OCI-M1 (cell line): ENCODE measurements at regions not wholly inside any gene's neighbourhood (a gene's known extent, or its start where the extent isn't known, plus 50 kb on each side); places are given as distances from the start of the nearest gene placed in this dataset.
"Not testable (repeated sequence)": the region's sequence is repeated elsewhere in the genome, so short reads cannot be mapped to it uniquely, and the experiment has no call there.

Experiments used
- DNase-seq: peaks from one replicate; lab custom pipeline; 2025; lab: John Stamatoyannopoulos, UW

DNA sequence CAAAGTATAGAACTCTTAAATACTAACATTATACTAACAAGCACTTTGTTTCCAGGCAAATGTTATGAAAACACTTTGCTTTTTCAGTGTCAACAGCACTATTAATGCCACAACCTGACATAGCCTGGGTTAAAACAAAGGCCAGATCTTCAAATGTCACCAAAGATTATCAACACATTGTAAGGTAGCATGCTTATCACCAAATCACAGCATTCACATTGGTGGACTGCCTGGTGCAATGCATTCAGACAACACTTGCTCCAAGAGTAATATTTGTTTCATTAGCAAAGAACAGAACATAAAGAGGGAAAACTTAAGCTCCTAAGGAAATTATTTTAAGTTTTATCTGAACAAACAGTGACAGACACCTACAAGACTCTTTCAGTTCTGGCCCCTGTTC is 1361.2 kb downstream of the CDH8 start:
- no peak for DNase-seq

DNA sequence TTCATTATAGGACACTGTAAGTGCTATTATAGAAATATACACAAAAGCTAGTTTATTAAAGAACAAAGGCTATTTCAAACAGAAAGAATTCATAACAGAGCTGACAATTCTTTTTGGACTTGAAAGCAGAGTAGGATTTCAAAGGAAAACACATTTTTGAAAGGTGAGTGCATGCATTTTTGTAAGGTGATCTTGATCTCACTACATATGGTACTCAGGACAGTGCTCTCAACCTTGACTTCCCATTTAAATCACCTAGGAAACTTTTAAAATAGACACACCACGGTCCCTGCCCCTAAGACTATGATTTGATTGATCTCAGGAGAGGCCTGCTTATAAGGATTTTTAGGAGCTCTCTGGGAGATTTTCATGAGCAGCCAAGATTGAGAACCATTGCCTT is 1362.0 kb downstream of the CDH8 start:
- DNase-seq = peak; percentile 26

DNA sequence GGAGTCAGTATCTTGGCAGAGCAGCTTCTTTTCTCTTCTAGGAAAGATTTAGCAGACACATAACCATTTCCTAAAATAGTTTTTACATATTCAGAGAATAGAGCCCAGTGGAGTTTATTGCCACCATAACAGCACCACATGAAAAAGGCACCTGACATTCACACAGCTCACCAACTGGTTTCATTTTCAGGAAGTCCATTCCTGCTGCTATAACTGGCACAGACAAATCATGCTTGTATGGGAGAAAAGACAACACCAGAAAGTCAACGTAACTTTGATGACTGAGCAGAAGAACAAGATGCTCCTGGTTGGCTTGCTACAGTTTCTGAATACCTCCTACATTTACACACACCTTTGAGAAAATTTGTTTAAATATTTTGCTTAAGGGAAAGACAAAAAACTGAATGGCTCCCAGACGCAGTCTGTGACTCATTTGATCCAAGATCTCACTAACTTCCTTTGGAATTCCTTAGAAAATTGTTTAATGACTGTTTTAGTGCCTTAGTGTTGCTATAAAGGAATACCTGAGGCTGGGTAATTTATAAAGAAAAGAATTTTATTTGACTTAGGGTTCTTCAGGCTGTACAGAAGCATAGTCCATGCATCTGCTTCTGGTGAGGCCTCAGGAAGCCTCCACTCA is 1380.6 kb downstream of the CDH8 start:
- DNase-seq = peak; percentile 20

DNA sequence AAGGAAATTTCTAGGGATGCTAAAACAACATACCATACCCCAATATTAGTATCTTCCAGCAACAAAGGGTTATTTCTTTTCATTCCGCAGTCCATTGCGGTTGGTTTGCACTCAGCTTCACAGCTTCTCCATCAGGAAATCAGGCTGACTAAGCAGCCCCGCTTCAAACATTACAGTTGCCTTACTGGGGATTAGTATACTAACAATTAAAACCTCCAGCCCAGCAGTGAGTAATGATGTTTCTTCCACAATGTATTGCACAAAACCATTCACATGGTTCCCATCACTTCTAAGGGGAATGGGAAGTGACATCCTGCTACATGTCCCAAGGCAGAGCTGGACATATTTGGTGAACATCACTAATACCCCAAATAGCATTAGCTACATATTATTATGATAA is 1384.9 kb downstream of the CDH8 start:
- no peak for DNase-seq

DNA sequence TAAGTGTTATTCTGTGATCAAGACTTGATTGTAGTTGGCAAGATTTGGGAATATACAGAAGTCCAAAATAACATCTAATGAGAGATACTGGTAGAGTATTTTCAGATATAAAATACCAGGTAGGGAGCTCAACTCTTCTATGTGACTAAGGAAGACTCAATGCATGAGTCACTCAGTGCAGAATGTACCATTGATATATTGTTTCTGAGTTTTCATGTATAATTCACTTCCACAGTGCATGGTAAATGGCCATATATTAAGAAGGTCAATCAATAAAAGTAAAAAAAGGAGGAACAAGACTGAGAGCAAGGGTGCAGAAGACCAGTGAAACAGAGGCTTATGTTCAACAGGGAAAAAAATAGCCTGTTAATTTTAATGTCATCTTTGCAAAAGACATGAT is 1387.9 kb downstream of the CDH8 start:
- DNase-seq = no peak

DNA sequence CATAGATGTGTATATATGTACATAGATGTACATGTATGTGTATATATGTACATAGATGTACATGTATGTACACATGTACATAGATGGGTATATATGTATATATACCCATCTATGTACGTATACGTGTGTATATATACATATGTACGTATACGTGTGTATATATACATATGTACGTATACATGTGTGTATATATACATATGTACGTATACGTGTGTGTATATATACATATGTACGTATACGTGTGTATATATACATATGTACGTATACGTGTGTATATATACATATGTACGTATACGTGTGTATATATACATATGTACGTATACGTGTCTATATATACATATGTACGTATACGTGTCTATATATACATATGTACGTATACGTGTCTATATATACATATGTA is 1388.8 kb downstream of the CDH8 start:
- DNase-seq = not testable (repeated sequence)

DNA sequence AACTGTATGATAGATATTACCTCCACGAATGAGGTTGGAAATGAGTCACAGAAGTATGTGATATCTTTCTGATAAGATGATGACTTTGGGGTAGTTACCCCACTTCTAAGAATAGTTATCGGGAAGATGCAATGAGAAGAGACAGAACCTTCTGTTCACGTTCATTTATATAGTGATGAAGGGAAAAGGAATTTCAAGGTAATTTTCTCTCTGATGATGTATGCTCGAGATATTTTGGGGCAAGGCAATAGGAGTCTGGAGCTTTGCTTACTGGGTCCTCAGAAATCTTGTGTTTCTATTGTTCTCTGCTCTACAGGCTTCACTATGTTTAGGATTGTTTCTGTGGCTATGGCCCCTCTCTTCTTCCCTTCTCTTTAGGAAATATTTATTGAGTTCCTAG is 1389.6 kb downstream of the CDH8 start:
- no peak for DNase-seq

DNA sequence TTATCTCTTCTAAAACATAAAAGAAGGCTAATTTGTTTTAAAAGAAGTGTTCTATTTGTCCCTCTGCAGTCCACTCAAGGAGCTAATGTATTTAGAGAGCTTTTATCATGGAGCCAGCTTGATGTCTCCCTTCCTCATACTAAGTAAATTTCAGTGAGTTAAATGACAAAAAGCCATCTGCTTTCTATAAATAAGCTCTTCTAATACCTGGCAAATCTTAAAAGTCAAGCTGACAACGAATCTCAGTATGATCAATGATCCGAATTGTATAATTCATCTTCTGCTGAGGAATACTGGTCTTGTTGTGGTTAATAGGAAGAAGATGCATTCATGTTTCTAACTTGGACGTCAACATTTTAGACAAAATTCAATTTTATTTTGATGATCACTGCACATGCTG is 1390.7 kb downstream of the CDH8 start:
- no peak for DNase-seq

DNA sequence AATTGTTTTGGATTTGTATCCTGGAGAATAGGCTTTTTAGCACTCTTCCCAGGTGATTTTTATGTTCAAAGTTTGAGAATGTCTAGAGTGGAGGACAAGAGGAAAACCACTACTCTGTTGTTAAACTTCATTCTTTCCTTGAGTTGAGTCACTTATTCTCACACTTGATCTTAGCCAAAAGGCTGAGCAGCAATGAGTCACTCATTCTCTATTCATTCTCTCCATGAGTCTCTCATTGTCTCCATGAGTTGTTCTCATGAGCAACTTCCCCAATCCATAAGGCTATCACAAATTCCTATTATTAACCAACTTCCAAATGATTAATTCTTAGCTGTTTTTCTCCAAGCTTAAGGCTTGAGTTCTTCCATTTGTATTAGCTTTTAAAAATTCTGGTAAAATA is 1393.3 kb downstream of the CDH8 start:
- no peak for DNase-seq

DNA sequence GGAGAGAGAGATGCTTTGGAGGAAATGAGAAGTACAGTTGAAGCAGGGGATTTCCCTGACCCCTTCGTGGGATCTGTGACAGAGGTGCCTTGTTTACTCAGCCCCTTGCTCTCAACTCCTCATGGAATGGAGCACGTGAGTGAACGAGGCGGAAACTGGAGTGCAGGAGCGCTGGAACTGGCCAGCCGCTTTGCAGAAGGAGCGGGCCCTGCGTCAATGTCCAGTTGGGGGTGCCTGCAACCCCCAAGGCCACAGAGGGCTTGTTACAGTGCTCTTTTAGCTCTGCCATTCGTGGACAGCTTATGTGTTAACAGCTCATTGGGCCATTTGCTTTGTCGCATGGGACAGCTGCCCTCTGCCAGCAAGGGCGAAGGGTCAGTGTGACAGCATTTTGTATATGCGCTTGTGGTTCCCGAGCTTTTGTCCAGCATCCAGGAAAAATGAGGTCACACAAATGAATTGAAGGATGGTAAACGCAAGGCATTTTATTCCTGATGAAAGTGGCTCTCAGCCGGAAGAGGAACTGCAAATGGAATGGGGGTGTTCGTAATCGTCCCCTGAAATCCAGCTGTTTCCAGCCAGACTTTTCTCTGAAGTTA is 1395.1 kb downstream of the CDH8 start:
- no peak for DNase-seq

DNA sequence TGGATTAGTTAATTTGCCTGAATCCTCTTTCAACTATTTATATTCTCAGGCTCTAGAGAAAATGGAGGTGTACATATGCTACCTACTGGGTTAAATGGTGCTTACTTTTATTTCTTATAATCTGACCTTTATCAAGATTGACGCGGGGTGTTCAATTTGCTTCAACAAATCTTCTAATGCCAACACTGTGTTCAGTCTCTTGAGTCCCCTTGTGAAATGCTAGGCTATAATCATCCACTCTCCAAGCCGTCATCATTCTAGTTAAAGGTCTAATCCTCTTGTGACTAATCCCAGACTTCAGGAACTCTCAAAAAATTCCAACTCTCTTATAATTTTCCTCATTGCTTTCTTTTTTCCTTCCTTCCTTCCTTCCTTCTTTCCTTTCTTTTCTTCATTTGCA is 1396.2 kb downstream of the CDH8 start:
- DNase-seq = no peak

DNA sequence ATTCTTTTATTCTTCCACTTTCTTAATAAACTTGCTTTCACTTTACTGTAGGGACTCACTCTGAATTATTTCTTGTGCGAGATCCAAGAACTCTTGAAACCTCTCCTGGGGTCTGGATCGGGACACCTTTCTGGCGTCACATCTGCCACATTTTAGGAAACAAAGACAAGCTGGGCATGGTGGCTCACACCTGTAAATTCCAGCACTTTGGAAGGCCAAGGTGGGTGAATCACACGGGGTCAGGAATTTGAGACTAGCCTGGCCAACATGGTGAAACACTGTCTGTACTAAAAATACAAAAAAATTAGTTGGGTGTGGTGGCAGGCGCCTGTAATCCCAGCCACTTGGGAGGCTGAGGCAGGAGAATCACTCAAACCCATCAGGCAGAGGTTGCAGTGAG is 1399.6 kb downstream of the CDH8 start:
- DNase-seq = not testable (repeated sequence)

DNA sequence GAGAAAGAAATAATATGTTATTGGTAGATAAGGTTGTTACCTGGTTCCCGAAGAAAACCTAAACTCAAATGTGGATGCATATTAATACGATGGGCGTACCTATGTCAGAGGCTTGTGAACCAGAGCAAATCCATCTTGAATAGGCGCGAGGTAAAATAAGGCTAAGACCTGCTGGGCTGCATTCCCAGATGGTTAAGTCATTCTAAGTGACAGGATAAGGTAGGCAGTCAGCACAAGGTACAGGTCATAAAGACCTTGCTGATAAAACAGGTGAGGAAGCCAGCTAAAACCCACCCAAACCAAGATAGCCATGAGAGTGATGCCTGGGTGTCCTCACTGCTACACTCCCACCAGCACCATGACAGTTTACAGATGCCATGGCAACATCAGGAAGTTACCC is 1400.1 kb downstream of the CDH8 start:
- DNase-seq = no peak

DNA sequence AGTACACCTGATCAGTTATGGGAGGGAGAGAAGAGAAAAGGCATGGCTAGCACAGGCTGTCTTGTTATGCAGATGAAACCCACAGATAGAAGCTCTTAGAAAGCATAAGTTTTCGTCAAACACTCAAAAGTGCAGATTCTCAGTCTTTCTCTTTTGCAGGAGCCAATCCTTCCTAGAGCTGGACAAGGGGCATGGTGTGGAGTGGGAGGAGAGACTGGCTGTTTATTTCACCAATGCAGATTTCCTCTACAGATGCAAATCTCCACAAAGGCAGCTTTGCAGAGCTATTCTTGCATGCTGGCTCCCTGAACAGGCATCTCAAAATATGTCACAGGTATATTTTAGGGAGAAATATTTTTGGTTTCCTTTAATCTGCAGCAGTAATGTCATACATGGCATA is 1400.7 kb downstream of the CDH8 start:
- no peak for DNase-seq

DNA sequence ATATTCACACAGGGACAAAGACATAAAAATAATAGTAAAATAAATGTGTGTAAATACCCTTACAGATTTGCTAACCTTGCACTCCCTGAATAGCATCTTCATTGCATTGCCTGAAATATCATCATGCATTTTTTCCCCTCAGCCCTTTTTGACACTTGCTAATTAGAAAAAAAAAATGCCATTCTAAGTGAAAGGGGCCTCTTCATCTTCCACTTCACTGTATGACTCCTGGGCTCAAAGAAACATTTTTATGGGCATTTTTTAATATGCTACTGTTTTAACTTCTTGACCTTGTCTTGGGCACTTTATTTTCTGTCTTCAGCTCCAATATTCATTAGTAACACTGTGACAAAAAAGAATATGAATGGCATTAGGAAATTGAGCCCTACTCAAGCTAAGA is 1424.4 kb downstream of the CDH8 start:
- no peak for DNase-seq

DNA sequence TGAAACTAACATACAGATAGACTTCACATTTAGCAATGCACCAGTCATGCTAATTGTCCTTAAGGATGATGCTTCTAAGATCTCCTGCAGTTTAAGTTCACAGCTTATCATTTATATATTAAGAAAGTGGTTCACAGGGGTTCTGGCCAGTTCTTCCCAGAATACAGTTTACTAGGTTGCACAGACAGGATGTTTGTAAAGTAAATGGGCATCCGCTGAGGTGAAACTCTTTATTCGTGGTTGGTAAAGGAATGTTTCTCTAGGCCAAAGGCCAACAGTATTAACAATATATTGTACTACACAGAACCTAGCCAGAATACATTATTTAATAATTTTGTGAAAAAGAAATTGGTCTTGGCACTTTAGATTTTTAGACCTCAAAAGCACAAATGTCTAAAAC is 1427.3 kb downstream of the CDH8 start:
- no peak for DNase-seq

DNA sequence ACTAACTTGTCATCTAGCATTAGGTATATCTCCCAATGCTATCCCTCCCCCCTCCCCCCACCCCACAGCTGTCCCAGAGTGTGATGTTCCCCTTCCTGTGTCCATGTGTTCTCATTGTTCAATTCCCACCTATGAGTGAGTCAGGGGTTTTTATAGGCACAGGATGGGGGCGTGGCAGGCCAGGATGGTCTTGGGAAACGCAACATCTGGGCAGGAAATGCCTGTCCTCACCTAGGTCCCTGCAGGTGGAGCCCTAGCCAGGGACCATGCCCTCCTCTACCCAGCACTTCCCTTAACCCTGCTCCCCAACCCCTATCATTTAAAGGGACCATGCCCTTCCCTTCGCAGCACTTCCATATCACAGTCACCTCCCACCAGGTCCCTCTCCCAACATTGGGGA is 1430.6 kb downstream of the CDH8 start:
- not testable (repeated sequence) for DNase-seq

DNA sequence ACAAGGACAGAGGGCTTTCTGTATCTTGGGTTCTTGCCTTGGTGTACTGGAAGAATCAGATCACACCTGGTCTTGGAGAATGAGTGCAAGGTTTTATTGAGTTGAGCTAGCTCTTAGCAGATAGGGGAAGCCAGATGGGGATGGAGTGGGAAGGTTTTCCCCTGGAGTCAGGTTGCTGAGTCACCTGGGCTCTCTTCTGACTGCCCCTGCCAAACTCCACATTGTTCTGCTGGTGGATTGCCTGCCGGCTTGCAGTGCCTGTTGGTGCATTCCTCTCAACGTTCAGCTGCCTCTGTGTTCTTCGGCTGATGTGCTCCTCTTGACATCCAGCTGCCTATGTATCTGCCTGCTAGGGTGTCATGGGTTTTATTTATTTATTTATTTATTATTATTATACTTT is 1431.1 kb downstream of the CDH8 start:
- DNase-seq = no peak

DNA sequence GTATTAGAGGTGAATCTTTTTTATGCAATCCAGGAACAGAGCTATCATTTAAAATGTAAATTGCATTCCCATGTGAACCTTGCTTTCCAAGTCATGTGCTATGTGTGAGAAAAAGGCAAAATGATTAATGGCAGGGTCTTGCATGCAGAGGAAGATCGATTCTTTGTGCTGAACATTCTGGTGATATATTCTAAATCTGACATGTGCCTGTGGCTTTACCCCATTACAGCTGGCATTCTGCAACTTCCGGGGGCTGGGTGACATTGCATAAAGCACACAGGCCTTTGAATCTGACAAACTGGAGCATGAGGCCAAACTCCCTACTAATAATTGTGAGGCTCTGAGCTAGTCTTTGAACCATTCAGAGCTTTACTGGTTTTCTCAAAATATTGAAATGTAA is 1449.7 kb downstream of the CDH8 start:
- no peak for DNase-seq

DNA sequence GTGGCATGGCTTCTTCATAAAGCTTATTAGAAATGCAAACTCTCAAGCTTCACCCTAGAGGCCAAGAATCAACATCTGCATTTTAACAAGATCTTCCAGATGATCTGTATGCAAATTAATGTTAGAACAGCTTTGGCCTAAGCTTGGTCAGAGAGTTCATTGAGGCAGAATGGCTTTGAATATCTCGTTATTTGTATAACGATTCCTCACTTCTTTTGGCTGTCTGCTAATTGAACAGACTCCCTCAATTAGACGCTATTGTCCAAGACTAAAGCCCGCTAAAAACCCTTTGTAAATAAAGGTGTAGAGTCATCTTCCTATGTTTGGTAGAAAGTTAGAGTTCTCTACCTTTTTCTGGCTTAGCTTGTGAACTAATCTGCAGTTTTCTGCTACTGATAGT is 1453.7 kb downstream of the CDH8 start:
- no peak for DNase-seq

DNA sequence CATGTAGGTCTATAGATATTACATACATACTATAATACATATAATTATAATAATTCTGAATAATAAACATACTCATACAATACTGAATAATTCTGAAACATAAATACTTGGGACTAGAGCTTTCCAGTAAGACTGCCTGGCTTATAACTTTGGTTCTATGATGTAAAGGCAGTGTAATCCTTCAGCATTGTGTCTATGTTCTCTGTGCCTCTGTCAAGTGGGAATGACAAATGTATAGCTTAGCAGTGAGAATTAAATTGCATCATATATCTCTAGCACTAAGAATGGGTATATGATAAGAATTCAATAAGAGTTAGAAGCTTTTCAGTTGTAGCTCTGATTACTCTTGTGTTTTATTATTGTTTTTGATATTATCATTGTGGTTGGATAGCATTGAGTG is 1469.3 kb downstream of the CDH8 start:
- DNase-seq = no peak

DNA sequence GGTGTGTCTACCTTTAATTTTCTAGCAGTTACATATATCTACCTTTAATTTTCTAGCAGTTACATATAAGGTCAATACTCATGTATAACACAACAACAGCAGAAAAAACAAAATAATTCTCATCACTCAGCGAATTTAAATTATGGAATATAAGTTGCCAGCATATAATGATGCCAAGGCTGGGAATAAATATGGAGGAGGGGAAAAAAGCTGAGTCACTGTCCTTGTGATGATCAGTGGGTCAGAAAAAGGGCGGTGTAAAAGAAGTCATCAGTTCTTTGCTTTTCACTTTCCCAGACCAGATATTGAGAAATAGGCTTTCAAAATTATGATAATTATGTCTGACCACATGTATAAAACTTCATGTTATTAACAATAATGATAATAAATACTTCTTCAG is 1471.7 kb downstream of the CDH8 start:
- DNase-seq = no peak

DNA sequence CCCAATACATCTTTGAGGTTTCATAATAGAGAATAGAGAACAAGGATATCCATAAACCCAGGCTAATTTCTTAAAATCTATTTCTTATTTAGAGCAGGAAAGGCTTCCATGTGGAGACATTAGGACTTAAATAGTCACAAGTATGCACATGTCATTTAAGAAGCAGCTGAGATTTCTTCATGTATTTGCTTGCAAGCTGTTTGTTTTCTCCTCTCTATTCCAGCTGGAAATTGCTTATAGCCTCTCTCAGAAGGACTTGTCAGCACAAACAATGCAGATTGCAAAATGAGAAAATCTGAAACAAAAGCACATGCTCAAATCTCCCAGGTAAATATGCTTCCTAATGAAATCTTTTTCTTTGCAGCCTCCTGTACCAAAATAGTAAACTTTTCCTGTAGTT is 1473.1 kb downstream of the CDH8 start:
- DNase-seq = no peak

DNA sequence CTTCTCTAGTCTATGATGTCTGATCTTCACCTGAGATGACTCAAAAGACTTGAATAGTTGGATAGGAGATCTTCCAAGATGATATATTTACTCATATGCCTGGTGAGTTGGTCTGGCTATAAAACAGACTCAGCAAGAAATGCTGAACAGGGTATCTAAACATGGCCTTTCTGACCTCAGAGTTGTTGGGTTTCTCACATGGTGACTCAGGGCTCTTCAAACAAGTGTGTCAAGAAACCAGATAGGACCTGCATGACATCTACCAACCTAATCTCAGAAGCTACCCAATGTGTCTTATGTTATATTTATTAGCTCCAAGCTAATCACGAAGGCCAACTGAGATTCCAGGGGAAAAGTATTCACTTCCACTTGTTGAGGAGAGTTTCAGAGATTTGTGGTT is 1477.3 kb downstream of the CDH8 start:
- no peak for DNase-seq
